ENCODE measurements at regions not wholly inside any gene's neighbourhood (a gene's known extent, or its start where the extent isn't known, plus 50 kb on each side); places are given as distances from the start of the nearest gene placed in this dataset.

DNA sequence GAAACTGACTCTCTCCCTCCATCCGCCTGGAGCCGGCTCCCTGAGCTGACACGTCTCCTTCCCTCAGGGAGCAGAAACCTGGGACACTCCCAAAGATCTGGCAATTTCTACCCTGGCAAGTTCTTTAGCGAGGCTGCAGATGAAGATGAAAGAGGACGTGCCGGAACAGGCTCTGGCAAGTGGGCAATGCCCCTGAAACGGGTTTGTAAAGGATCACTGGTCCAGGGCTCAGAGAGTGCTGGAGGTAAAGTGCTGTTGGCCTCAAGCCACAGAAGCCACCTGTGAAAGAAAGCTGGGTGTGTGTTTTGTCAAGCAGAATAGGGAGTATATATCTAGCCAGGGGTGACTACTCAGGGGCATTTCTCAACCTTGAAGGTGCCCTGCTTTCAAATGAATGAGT is 131.4 kb upstream of the ATP6AP2 start:
- Mint-ChIP-seq H3K4me3 (no peak overlapping the region), H3K27me3 (no peaks in the 10 kb centered on the region), H3K4me1 (no peaks in the 10 kb centered on the region), H3K27ac (no peak overlapping the region), H3K36me3 (no peaks in the 10 kb centered on the region), H3K9me3 (no peaks in the 10 kb centered on the region)
- Histone ChIP-seq H3K36me3 (ENCODE audit: control insufficient read depth, insufficient read depth, low read length) (no peaks in the 10 kb centered on the region), H3K9me3 (ENCODE audit: control insufficient read depth in 2 of 2, low read length in 2 of 2) (no peaks in the 10 kb centered on the region), H3K27me3 (ENCODE audit: control insufficient read depth, insufficient read depth, low read length) (no peaks in the 10 kb centered on the region), H3K4me3 (ENCODE audit: low read depth, low read length) (no peak overlapping the region), H3K4me1 (ENCODE audit: control insufficient read depth, insufficient read depth, low read length, poor library complexity, severe bottlenecking) (no peaks in the 10 kb centered on the region), H3K27ac (ENCODE audit: insufficient read depth, low read length, poor library complexity, severe bottlenecking) (no peak overlapping the region)
- no peak for ATAC-seq (ENCODE audit: low read depth in 2 of 2)
- DNase-seq: no peak

DNA sequence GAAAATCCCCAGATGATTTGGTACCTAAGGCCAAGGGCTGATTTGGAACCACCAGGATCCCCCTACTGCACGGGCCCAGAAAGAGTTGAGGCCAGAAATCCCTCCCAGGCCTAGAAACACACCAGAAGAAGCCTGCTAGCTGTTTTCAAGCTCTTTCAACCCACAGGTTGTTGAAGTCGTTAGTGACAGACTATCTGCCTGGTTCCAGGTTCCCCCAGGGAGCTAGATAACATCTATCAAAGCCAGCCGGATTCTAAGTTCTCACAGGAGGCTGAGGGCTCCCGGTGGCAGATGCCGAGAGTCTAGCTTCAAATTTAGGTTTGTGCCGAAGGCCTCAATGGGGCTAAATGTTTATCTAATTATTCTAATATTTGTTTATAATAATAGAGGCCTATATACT is 132.0 kb upstream of the ATP6AP2 start:
- ATAC-seq (ENCODE audit: low read depth in 2 of 2): no peak
- Histone ChIP-seq H3K27ac (ENCODE audit: insufficient read depth, low read length, poor library complexity, severe bottlenecking) (no peak overlapping the region), H3K36me3 (ENCODE audit: control insufficient read depth, insufficient read depth, low read length) (no peaks in the 10 kb centered on the region), H3K9me3 (ENCODE audit: control insufficient read depth in 2 of 2, low read length in 2 of 2) (no peaks in the 10 kb centered on the region), H3K4me1 (ENCODE audit: control insufficient read depth, insufficient read depth, low read length, poor library complexity, severe bottlenecking) (no peaks in the 10 kb centered on the region), H3K27me3 (ENCODE audit: control insufficient read depth, insufficient read depth, low read length) (no peaks in the 10 kb centered on the region), H3K4me3 (ENCODE audit: low read depth, low read length) (no peak overlapping the region)
- H3K4me3 Mint-ChIP-seq: no peak overlapping the region
- no peaks in the 10 kb centered on the region for H3K9me3 Mint-ChIP-seq
- H3K36me3 Mint-ChIP-seq: no peaks in the 10 kb centered on the region
- no peak for DNase-seq
- H3K4me1 Mint-ChIP-seq: no peaks in the 10 kb centered on the region
- no peaks in the 10 kb centered on the region for H3K27me3 Mint-ChIP-seq
- H3K27ac Mint-ChIP-seq: no peak overlapping the region

DNA sequence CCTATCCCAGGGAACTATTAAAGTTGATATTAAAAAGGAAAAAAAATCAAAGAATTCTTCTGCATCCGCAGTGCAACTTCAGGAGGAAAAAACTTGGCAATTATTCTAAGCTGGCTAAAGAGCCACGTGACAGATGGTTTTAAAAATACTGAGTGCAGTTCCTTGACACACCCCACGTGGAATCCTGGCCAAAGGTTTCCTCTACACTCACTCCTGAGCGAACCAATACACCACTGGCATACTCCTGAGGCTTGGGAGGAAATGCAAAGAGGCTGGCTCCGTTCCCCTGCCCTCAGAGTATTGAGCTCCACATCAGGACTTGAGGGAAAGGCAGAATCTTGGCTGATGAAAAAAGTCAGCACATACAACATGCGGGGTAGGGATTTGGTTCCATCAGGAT is 133.8 kb upstream of the ATP6AP2 start:
- ATAC-seq (ENCODE audit: low read depth in 2 of 2) (no peak), DNase-seq (no peak)
- no peak overlapping the region for H3K4me3 ChIP-seq (ENCODE audit: low read depth, low read length)
- Mint-ChIP-seq H3K9me3 (no peaks in the 10 kb centered on the region), H3K36me3 (no peaks in the 10 kb centered on the region), H3K4me1 (no peaks in the 10 kb centered on the region), H3K27me3 (no peaks in the 10 kb centered on the region), H3K4me3 (no peak overlapping the region), H3K27ac (no peak overlapping the region)
- no peaks in the 10 kb centered on the region for H3K27me3 ChIP-seq (ENCODE audit: control insufficient read depth, insufficient read depth, low read length)
- no peaks in the 10 kb centered on the region for H3K36me3 ChIP-seq (ENCODE audit: control insufficient read depth, insufficient read depth, low read length)
- H3K27ac ChIP-seq (ENCODE audit: insufficient read depth, low read length, poor library complexity, severe bottlenecking): no peak overlapping the region
- no peaks in the 10 kb centered on the region for H3K4me1 ChIP-seq (ENCODE audit: control insufficient read depth, insufficient read depth, low read length, poor library complexity, severe bottlenecking)
- no peaks in the 10 kb centered on the region for H3K9me3 ChIP-seq (ENCODE audit: control insufficient read depth in 2 of 2, low read length in 2 of 2)

DNA sequence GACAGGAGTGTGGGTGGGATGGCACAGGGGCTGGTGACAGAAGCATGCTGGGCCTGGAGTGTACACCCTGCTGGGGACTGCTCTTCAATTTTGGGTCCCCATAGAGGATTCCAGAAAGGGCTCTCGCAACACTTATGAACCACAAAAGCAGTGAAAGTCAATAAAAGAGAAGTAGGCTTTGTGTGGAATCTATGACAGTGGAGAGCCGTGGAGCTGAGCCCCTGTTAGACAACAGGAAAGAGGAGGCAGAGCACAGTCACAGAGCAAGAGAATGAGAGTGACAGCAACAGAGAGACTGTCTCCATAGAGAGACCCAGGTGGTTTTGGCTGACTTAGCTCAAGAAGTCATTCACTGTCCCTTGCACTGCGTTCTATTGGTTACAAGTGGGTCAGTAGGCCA is 135.1 kb upstream of the ATP6AP2 start:
- Mint-ChIP-seq H3K27ac (no peak overlapping the region), H3K27me3 (no peaks in the 10 kb centered on the region), H3K4me3 (no peak overlapping the region), H3K4me1 (no peaks in the 10 kb centered on the region), H3K36me3 (no peaks in the 10 kb centered on the region), H3K9me3 (no peaks in the 10 kb centered on the region)
- Histone ChIP-seq H3K4me1 (ENCODE audit: control insufficient read depth, insufficient read depth, low read length, poor library complexity, severe bottlenecking) (no peaks in the 10 kb centered on the region), H3K36me3 (ENCODE audit: control insufficient read depth, insufficient read depth, low read length) (no peaks in the 10 kb centered on the region), H3K9me3 (ENCODE audit: control insufficient read depth in 2 of 2, low read length in 2 of 2) (no peaks in the 10 kb centered on the region), H3K27ac (ENCODE audit: insufficient read depth, low read length, poor library complexity, severe bottlenecking) (no peak overlapping the region), H3K4me3 (ENCODE audit: low read depth, low read length) (no peak overlapping the region), H3K27me3 (ENCODE audit: control insufficient read depth, insufficient read depth, low read length) (no peaks in the 10 kb centered on the region)
- DNase-seq (no peak), ATAC-seq (ENCODE audit: low read depth in 2 of 2) (no peak)

DNA sequence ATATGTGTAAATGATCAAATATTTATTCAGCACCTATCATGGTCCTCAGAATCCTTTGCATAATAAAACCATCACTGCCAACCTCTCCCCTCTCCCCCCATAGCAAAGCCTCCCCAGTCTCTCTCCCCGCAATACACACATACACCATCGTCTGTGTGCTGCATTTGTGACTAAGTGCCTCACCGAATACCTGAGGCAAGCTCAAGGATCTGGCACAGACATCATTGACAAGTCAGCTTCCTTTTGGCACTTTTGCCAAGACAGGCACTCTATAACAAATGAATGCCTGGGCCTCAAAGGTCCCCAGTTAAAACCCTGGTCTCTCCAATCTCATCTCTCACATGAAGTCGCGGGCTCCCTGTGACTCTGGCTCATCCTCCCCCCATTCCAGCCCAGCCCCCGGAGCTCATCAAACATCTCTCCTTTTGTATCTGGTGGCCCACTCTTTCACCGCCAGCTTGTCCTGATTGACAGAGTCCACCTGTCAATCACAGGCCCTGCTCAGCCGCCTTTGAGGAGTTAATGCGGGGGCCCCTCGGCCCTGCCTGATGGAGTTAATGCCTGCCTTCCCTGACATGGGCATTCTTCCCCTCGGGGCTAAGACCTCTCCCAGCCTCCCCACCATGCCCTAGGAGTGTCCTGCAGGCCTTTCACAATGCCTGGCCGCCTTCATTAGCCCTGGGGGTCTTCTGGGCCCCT is 135.8 kb upstream of the ATP6AP2 start:
- no peak overlapping the region for H3K27ac ChIP-seq (ENCODE audit: insufficient read depth, low read length, poor library complexity, severe bottlenecking)
- no peak overlapping the region for H3K4me3 ChIP-seq (ENCODE audit: low read depth, low read length)
- H3K27ac Mint-ChIP-seq: no peak overlapping the region
- no peaks in the 10 kb centered on the region for H3K27me3 ChIP-seq (ENCODE audit: control insufficient read depth, insufficient read depth, low read length)
- H3K9me3 ChIP-seq (ENCODE audit: control insufficient read depth in 2 of 2, low read length in 2 of 2): no peaks in the 10 kb centered on the region
- no peaks in the 10 kb centered on the region for H3K9me3 Mint-ChIP-seq
- H3K4me1 Mint-ChIP-seq: no peaks in the 10 kb centered on the region
- no peaks in the 10 kb centered on the region for H3K36me3 ChIP-seq (ENCODE audit: control insufficient read depth, insufficient read depth, low read length)
- no peaks in the 10 kb centered on the region for H3K27me3 Mint-ChIP-seq
- DNase-seq (no peak), ATAC-seq (ENCODE audit: low read depth in 2 of 2) (no peak)
- no peak overlapping the region for H3K4me3 Mint-ChIP-seq
- no peaks in the 10 kb centered on the region for H3K4me1 ChIP-seq (ENCODE audit: control insufficient read depth, insufficient read depth, low read length, poor library complexity, severe bottlenecking)
- H3K36me3 Mint-ChIP-seq: no peaks in the 10 kb centered on the region

DNA sequence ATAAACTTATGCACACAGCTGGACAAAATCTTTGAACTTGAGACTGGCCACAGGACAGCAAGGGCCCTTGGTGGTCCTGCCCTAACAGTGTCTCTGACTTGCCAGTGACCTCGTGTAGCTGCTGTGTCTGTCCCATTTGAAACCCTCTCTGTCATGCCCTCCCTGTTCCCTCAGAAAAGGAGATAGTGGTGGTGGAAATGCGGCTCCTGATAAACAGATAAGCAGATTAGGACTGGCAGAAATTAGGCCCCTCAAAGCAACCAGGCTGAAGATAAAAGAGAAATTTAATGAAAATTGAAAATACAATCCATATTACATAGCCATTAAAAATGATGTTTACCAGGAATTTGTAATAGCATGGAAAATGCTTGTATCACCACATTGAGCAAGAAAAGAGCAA is 136.6 kb upstream of the ATP6AP2 start:
- H3K27ac ChIP-seq (ENCODE audit: insufficient read depth, low read length, poor library complexity, severe bottlenecking): no peak overlapping the region
- DNase-seq (no peak), ATAC-seq (ENCODE audit: low read depth in 2 of 2) (no peak)
- no peaks in the 10 kb centered on the region for H3K4me1 ChIP-seq (ENCODE audit: control insufficient read depth, insufficient read depth, low read length, poor library complexity, severe bottlenecking)
- no peaks in the 10 kb centered on the region for H3K9me3 ChIP-seq (ENCODE audit: control insufficient read depth in 2 of 2, low read length in 2 of 2)
- H3K36me3 Mint-ChIP-seq: no peaks in the 10 kb centered on the region
- no peaks in the 10 kb centered on the region for H3K36me3 ChIP-seq (ENCODE audit: control insufficient read depth, insufficient read depth, low read length)
- H3K4me1 Mint-ChIP-seq: no peaks in the 10 kb centered on the region
- no peaks in the 10 kb centered on the region for H3K27me3 ChIP-seq (ENCODE audit: control insufficient read depth, insufficient read depth, low read length)
- no peaks in the 10 kb centered on the region for H3K27me3 Mint-ChIP-seq
- H3K27ac Mint-ChIP-seq: no peak overlapping the region
- no peak overlapping the region for H3K4me3 ChIP-seq (ENCODE audit: low read depth, low read length)
- no peaks in the 10 kb centered on the region for H3K9me3 Mint-ChIP-seq
- no peak overlapping the region for H3K4me3 Mint-ChIP-seq

DNA sequence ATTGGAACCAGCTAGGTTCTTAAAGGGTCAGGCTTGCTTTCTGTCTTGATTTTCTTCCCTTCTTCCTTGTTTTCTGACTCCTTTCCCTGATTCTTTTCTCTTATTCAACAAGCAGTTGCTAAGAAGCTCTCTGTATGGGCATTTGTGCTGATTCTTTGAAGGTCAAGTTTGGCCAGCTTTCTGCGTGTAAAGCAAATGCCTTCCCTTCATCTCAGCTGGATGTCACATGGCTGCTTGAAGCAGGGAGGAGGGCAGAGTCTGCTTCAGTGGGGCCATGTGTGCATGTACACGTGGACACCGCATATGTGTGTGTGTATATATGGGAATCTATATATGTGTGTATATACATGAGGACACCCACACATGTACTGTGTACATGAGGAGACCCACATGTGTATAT is 139.9 kb upstream of the ATP6AP2 start:
- no peaks in the 10 kb centered on the region for H3K9me3 Mint-ChIP-seq
- H3K27ac Mint-ChIP-seq: no peak overlapping the region
- Histone ChIP-seq H3K36me3 (ENCODE audit: control insufficient read depth, insufficient read depth, low read length) (no peaks in the 10 kb centered on the region), H3K27ac (ENCODE audit: insufficient read depth, low read length, poor library complexity, severe bottlenecking) (no peak overlapping the region), H3K4me3 (ENCODE audit: low read depth, low read length) (no peak overlapping the region), H3K27me3 (ENCODE audit: control insufficient read depth, insufficient read depth, low read length) (no peaks in the 10 kb centered on the region), H3K4me1 (ENCODE audit: control insufficient read depth, insufficient read depth, low read length, poor library complexity, severe bottlenecking) (no peaks in the 10 kb centered on the region), H3K9me3 (ENCODE audit: control insufficient read depth in 2 of 2, low read length in 2 of 2) (no peaks in the 10 kb centered on the region)
- peaks cover 5% of the 10 kb centered on the region for H3K27me3 Mint-ChIP-seq
- ATAC-seq (ENCODE audit: low read depth in 2 of 2) (no peak), DNase-seq (no peak)
- H3K4me3 Mint-ChIP-seq: no peak overlapping the region
- no peaks in the 10 kb centered on the region for H3K36me3 Mint-ChIP-seq
- H3K4me1 Mint-ChIP-seq: no peaks in the 10 kb centered on the region

DNA sequence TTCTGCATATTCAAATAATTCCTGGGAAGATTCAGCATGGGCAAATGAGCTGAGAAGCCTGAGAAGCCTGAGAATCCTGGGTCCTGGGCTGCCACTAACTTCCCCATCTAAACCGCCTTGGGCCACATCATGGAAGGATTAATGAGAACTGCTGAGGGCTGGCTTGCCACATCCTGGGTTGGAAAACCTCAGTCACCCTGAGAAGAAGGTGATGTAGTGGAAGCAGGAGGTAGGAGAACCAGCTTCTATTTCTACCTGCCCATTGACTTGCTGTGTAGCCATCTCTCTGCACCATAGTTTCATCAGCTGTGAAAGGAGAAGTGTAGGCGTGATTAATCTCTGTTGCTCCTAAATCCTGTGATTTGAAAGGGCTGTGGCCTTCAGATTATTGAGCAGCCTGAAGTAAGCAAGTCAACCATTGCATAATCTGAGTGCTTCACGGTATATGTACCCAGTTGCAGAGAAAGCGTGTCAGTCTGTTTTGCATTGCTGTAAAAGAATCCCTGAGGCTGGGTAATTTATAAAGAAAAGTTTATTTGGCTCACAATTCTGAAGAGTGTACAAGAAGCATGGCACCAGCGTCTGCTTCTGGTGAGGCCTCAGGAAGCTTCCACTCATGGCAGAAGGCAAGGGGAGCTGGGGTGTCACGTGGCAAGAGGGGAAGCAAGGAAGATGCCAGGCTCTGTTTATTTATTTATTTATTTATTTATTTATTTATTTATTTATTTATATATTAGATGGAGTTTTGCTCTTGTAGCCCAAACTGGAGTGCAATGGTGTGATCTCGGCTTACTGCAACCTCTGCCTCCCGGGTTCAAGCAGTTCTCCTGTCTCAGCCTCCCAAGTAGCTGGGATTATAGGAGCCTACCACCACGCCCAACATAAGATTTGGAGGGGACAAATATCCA is 140.9 kb upstream of the ATP6AP2 start:
- Histone ChIP-seq H3K9me3 (ENCODE audit: control insufficient read depth in 2 of 2, low read length in 2 of 2) (no peaks in the 10 kb centered on the region), H3K4me1 (ENCODE audit: control insufficient read depth, insufficient read depth, low read length, poor library complexity, severe bottlenecking) (no peaks in the 10 kb centered on the region), H3K27ac (ENCODE audit: insufficient read depth, low read length, poor library complexity, severe bottlenecking) (no peak overlapping the region), H3K4me3 (ENCODE audit: low read depth, low read length) (no peak overlapping the region), H3K36me3 (ENCODE audit: control insufficient read depth, insufficient read depth, low read length) (no peaks in the 10 kb centered on the region), H3K27me3 (ENCODE audit: control insufficient read depth, insufficient read depth, low read length) (no peaks in the 10 kb centered on the region)
- no peak overlapping the region for H3K27ac Mint-ChIP-seq
- H3K4me3 Mint-ChIP-seq: no peak overlapping the region
- ATAC-seq (ENCODE audit: low read depth in 2 of 2): no peak
- no peaks in the 10 kb centered on the region for H3K36me3 Mint-ChIP-seq
- no peaks in the 10 kb centered on the region for H3K4me1 Mint-ChIP-seq
- H3K27me3 Mint-ChIP-seq: peaks cover 5% of the 10 kb centered on the region
- DNase-seq: no peak
- H3K9me3 Mint-ChIP-seq: no peaks in the 10 kb centered on the region

Data from CD4-positive, CD25-positive, alpha-beta regulatory T cell (primary cell).